ENCODE measurements at regions not wholly inside any gene's neighbourhood (a gene's known extent, or its start where the extent isn't known, plus 50 kb on each side); places are given as distances from the start of the nearest gene placed in this dataset.

GRCh38 chr13:74845806-74846205 lies 636.2 kb downstream of the TBC1D4 start:
- Histone ChIP-seq H3K27ac (no peak overlapping the region), H3K27me3 (no peaks in the 10 kb centered on the region), H3K4me1 (no peaks in the 10 kb centered on the region), H3K36me3 (no peaks in the 10 kb centered on the region), H3K9me3 (peaks cover 7 to 8% of the 10 kb centered on the region in 2 donors), H3K4me3 (no peak overlapping the region)
- no peak for DNase-seq (ENCODE audit: low spot score in 2 of 2)
- TF ChIP-seq CTCF (IDR thresholded peaks at IDR 0.05) = no peak
- no peak for TF ChIP-seq POLR2AphosphoS5 (IDR thresholded peaks at IDR 0.05)
- no peak for TF ChIP-seq POLR2A (IDR thresholded peaks at IDR 0.05)
- intact Hi-C loops (cut with DNase I; ENCODE audit: low total_unique reads) = no loop called here

- Histone ChIP-seq H3K27me3 (no peaks in the 10 kb centered on the region), H3K4me3 (no peak overlapping the region), H3K36me3 (no peaks in the 10 kb centered on the region), H3K4me1 (no peaks in the 10 kb centered on the region), H3K9me3 (no peaks in the 10 kb centered on the region), H3K27ac (no peak overlapping the region)
- no peak for DNase-seq (ENCODE audit: low spot score in 2 of 2)
- intact Hi-C loops (cut with DNase I; ENCODE audit: low total_unique reads) = no loop called here
- TF ChIP-seq POLR2A (IDR thresholded peaks at IDR 0.05) (no peak), CTCF (IDR thresholded peaks at IDR 0.05) (no peak), POLR2AphosphoS5 (IDR thresholded peaks at IDR 0.05) (no peak)
Measured at GRCh38 chr13:74841651-74842050, 640.3 kb downstream of the TBC1D4 start.

GRCh38 chr13:74841123-74841522 lies 640.8 kb downstream of the TBC1D4 start:
- Histone ChIP-seq H3K27me3 (no peaks in the 10 kb centered on the region), H3K27ac (no peak overlapping the region), H3K4me3 (no peak overlapping the region), H3K4me1 (no peaks in the 10 kb centered on the region), H3K9me3 (no peaks in the 10 kb centered on the region), H3K36me3 (no peaks in the 10 kb centered on the region)
- TF ChIP-seq POLR2AphosphoS5 (IDR thresholded peaks at IDR 0.05) (no peak), CTCF (IDR thresholded peaks at IDR 0.05) (no peak), POLR2A (IDR thresholded peaks at IDR 0.05) (no peak)
- DNase-seq (ENCODE audit: low spot score in 2 of 2) = no peak
- intact Hi-C loops (cut with DNase I; ENCODE audit: low total_unique reads) = no loop called here

GRCh38 chr13:74839656-74840055 lies 642.3 kb downstream of the TBC1D4 start:
- H3K27me3 ChIP-seq = no peaks in the 10 kb centered on the region
- H3K9me3 ChIP-seq = no peaks in the 10 kb centered on the region
- no peak overlapping the region for H3K27ac ChIP-seq
- H3K4me3 ChIP-seq = no peak overlapping the region
- intact Hi-C loops (cut with DNase I; ENCODE audit: low total_unique reads) = no loop called here
- TF ChIP-seq POLR2A (IDR thresholded peaks at IDR 0.05) (no peak), CTCF (IDR thresholded peaks at IDR 0.05) (no peak), POLR2AphosphoS5 (IDR thresholded peaks at IDR 0.05) (no peak)
- no peaks in the 10 kb centered on the region for H3K4me1 ChIP-seq
- no peak for DNase-seq (ENCODE audit: low spot score in 2 of 2)
- H3K36me3 ChIP-seq = no peaks in the 10 kb centered on the region

- Histone ChIP-seq H3K36me3 (no peaks in the 10 kb centered on the region), H3K4me3 (no peak overlapping the region), H3K27me3 (no peaks in the 10 kb centered on the region), H3K4me1 (no peaks in the 10 kb centered on the region), H3K27ac (no peak overlapping the region), H3K9me3 (no peaks in the 10 kb centered on the region)
- TF ChIP-seq CTCF (IDR thresholded peaks at IDR 0.05) (no peak), POLR2A (IDR thresholded peaks at IDR 0.05) (no peak), POLR2AphosphoS5 (IDR thresholded peaks at IDR 0.05) (no peak)
- no peak for DNase-seq (ENCODE audit: low spot score in 2 of 2)
- intact Hi-C loops (cut with DNase I; ENCODE audit: low total_unique reads) = no loop called here
Measured at GRCh38 chr13:74838096-74838495, 643.9 kb downstream of the TBC1D4 start.

Data from breast epithelium (tissue), 4 donors.